HCT116 (cell line): ENCODE measurements at regions not wholly inside any gene's neighbourhood (a gene's known extent, or its start where the extent isn't known, plus 50 kb on each side); places are given as distances from the start of the nearest gene placed in this dataset.
"Not testable (repeated sequence)": the region's sequence is repeated elsewhere in the genome, so short reads cannot be mapped to it uniquely, and the experiment has no call there.

ENCODE experiments used
- ATAC-seq: fragments of 200-7000 bp; cut with Tn5 transposase; 2 replicates; pipeline ENCODE4 v1.9.1; 2020; ENCODE audit warnings: mild to moderate bottlenecking, moderate library complexity
- BruUV-seq: library from RNA; stranded (reverse); fragments of 400-500 nt; replicated peaks from 2 replicates; lab custom pipeline; 2021; lab: Mats Ljungman, UMichigan
- CTCF ChIA-PET: fragments of 300-600 bp; sonication (Branson Sonifier 250); formaldehyde crosslinking; loops from one replicate; lab custom pipeline; 2021; ENCODE audit warnings: antibody characterized with exemption; lab: Charles Lee
- POLR2A ChIA-PET: fragments of 300-600, 350-600 bp; sonication (Branson Sonifier 250); formaldehyde crosslinking; loops from one replicate; lab custom pipeline; 2021; ENCODE audit warnings: antibody characterized with exemption; lab: Charles Lee
- RAD21 ChIA-PET, 2 experiments: fragments of 300-600 bp; sonication (Branson Sonifier 250); formaldehyde crosslinking; loops; one replicate each; lab custom pipeline; 2023; ENCODE audit warnings: low total read pairs in 2 of 2; ENCODE audit not compliant: uncharacterized antibody in 2 of 2, unreplicated experiment in 2 of 2, low non-redundant PET in 1 of 2; lab: Charles Lee
- DNase-seq: peaks from one replicate; pipeline ENCODE4 v3.0.0-alpha.2; 2010; ENCODE audit warnings: low read depth, low spot score
- H2AFZ ChIP-seq: fragments of 200-600 bp; shearing (Covaris generic), sonication (generic); 2 replicates; pipeline ENCODE4 v1.6.1; 2017; ENCODE audit warnings: low read depth, mixed run types, mixed read lengths, antibody characterized with exemption, low read length; ENCODE audit not compliant: poor library complexity, severe bottlenecking
- H3K27ac ChIP-seq: 2 replicates; pipeline ENCODE4 v1.5.1; 2012; ENCODE audit warnings: low read depth, low read length
- H3K27me3 ChIP-seq: fragments of 200-600 bp; sonication (generic); 2 replicates; pipeline ENCODE4 v1.6.1; 2016; ENCODE audit warnings: mixed run types, low read length, mixed read lengths; ENCODE audit not compliant: insufficient read depth
- H3K36me3 ChIP-seq, 2 experiments: fragments of 200-500 bp in 1 of 2; fragments of 200-600 bp in 1 of 2; sonication (Bioruptor generic) in 1 of 2; sonication (generic) in 1 of 2; 2 replicates each; pipeline versions ENCODE4 v1.5.1 to v1.6.1; 2014 to 2016; ENCODE audit warnings: low read length in 2 of 2, inconsistent platforms in 1 of 2, mixed read lengths in 1 of 2, mixed run types in 1 of 2; ENCODE audit not compliant: insufficient read depth in 2 of 2, control insufficient read depth in 1 of 2
- H3K4me1 ChIP-seq, 2 experiments: fragments of 200-600 bp in 1 of 2; sonication (generic) in 1 of 2; 2 replicates each; pipeline versions ENCODE4 v1.5.1 to v1.6.1; 2012 to 2017; ENCODE audit warnings: low read length in 2 of 2, inconsistent platforms in 1 of 2, mild to moderate bottlenecking in 1 of 2, mixed read lengths in 1 of 2, mixed run types in 1 of 2, moderate library complexity in 1 of 2; ENCODE audit not compliant: insufficient read depth in 2 of 2, control insufficient read depth in 1 of 2
- H3K4me2 ChIP-seq: fragments of 200-600 bp; sonication (generic); 2 replicates; pipeline ENCODE4 v1.6.1; 2017; ENCODE audit warnings: mixed run types, low read length, mixed read lengths
- H3K4me3 ChIP-seq, 2 experiments: fragments of 200-600 bp in 1 of 2; sonication (generic) in 1 of 2; replicated peaks in 1 of 2; 2 replicates each; pipeline ENCODE4 v1.5.1; 2011 to 2016; ENCODE audit warnings: low read length in 2 of 2, control low read depth in 1 of 2, low read depth in 1 of 2, mild to moderate bottlenecking in 1 of 2, mixed read lengths in 1 of 2, mixed run types in 1 of 2
- H3K79me2 ChIP-seq: fragments of 200-600 bp; sonication (generic); 2 replicates; pipeline ENCODE4 v1.6.1; 2017; ENCODE audit warnings: mild to moderate bottlenecking, mixed run types, low read length, moderate library complexity, mixed read lengths; ENCODE audit not compliant: insufficient read depth
- H3K9ac ChIP-seq: fragments of 200-600 bp; sonication (generic); 2 replicates; pipeline ENCODE4 v1.6.1; 2016; ENCODE audit warnings: low read length, mixed read lengths
- H3K9me2 ChIP-seq: fragments of 200-600 bp; sonication (generic), shearing (Covaris generic); 2 replicates; pipeline ENCODE4 v1.6.1; 2017; ENCODE audit warnings: mixed run types, mild to moderate bottlenecking, moderate library complexity; ENCODE audit not compliant: insufficient read depth
- H3K9me3 ChIP-seq, 2 experiments: fragments of 200-500 bp in 1 of 2; fragments of 200-600 bp in 1 of 2; sonication (Bioruptor generic) in 1 of 2; sonication (generic) in 1 of 2; 2 replicates each; pipeline ENCODE4 v1.6.1; 2014 to 2017; ENCODE audit warnings: low read length in 2 of 2, mixed read lengths in 2 of 2, inconsistent platforms in 1 of 2, low read depth in 1 of 2, mild to moderate bottlenecking in 1 of 2, mixed run types in 1 of 2, moderate library complexity in 1 of 2; ENCODE audit not compliant: control insufficient read depth in 1 of 2, insufficient read depth in 1 of 2
- H4K20me1 ChIP-seq: fragments of 200-600 bp; sonication (generic), shearing (Covaris generic); 2 replicates; pipeline ENCODE4 v1.6.1; 2017; ENCODE audit warnings: mixed run types, mild to moderate bottlenecking, moderate library complexity; ENCODE audit not compliant: insufficient read depth
- intact Hi-C: fragments of 100-400 bp; cut with micrococcal nuclease; formaldehyde crosslinking; loops from 2 replicates; pipeline ENCODE4 v1.10.0; 2022

- H2AFZ ChIP-seq, POLR2A ChIA-PET, DNase-seq, intact Hi-C loops, CTCF ChIA-PET, H3K27ac ChIP-seq, H3K4me3 ChIP-seq, H3K79me2 ChIP-seq, ATAC-seq, H3K9me2 ChIP-seq, H3K9me3 ChIP-seq, H3K36me3 ChIP-seq, H3K4me1 ChIP-seq, H4K20me1 ChIP-seq, H3K9ac ChIP-seq, H3K4me2 ChIP-seq, BruUV-seq, H3K27me3 ChIP-seq, RAD21 ChIA-PET: not testable (repeated sequence)
These were observed 137.2 kb upstream of the C1QTNF3 start for GRCh38 chr5:34180225-34180624.

DNA sequence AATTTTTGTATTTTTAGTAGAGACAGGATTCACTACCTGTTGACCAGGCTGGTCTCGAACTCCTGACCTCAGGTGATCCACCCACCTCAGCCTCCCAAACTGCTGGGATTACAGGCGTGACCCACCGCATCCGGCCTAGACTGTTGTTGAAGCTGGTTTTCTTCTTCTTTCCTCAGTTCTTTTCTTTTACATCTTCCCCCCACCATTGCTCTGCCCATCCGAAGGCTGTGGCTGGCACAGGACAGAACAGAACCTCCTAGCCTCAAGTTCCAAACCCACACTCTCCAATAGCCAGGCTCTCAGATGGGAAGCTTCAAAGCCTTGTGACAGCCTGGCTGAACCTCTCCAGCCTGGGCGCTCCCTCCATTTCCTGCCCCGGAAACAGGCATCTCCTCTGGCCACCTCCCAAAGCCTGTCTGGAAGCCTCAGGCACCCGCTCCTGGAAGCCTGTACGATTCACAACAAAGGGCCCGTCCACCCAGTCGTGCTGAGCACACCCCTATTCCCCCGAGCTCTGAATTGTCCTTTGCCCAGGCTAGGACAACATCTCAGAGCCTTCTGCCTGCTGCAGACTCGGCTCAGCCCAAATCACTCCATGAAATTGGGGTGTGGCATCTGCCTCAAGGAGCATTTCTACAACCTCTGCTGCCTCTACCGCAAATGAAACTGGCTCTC lies 138.1 kb upstream of the C1QTNF3 start:
- CTCF ChIA-PET, H2AFZ ChIP-seq, H3K4me3 ChIP-seq, DNase-seq, ATAC-seq, H3K9me2 ChIP-seq, H3K27ac ChIP-seq, H4K20me1 ChIP-seq, BruUV-seq, H3K9ac ChIP-seq, RAD21 ChIA-PET, intact Hi-C loops, H3K4me1 ChIP-seq, H3K27me3 ChIP-seq, H3K4me2 ChIP-seq, H3K9me3 ChIP-seq, H3K36me3 ChIP-seq, H3K79me2 ChIP-seq, POLR2A ChIA-PET: not testable (repeated sequence)

- H3K4me3 ChIP-seq, H3K9me2 ChIP-seq, H3K79me2 ChIP-seq, H3K27ac ChIP-seq, DNase-seq, ATAC-seq, RAD21 ChIA-PET, POLR2A ChIA-PET, H3K27me3 ChIP-seq, H3K36me3 ChIP-seq, H4K20me1 ChIP-seq, H3K4me1 ChIP-seq, H3K9me3 ChIP-seq, H3K4me2 ChIP-seq, BruUV-seq, H2AFZ ChIP-seq, intact Hi-C loops, CTCF ChIA-PET, H3K9ac ChIP-seq: not testable (repeated sequence)
These were observed 142.0 kb upstream of the C1QTNF3 start for GRCh38 chr5:34185005-34185404.

GRCh38 chr5:34185572-34185971 lies 142.6 kb upstream of the C1QTNF3 start:
- H3K9me3 ChIP-seq, DNase-seq, H4K20me1 ChIP-seq, H3K9ac ChIP-seq, H2AFZ ChIP-seq, H3K4me1 ChIP-seq, RAD21 ChIA-PET, H3K79me2 ChIP-seq, H3K9me2 ChIP-seq, H3K27me3 ChIP-seq, H3K36me3 ChIP-seq, H3K4me3 ChIP-seq, intact Hi-C loops, H3K4me2 ChIP-seq, ATAC-seq, POLR2A ChIA-PET, CTCF ChIA-PET, H3K27ac ChIP-seq: not testable (repeated sequence)
- BruUV-seq: TSS peak; percentile 19
